ENCODE measurements at regions not wholly inside any gene's neighbourhood (a gene's known extent, or its start where the extent isn't known, plus 50 kb on each side); places are given as distances from the start of the nearest gene placed in this dataset.

- TF ChIP-seq CTCF (conservative IDR thresholded peaks at IDR 0.05; ENCODE audit: low read depth, low read length), result no peak
- no peak for TF ChIP-seq EZH2 (IDR thresholded peaks at IDR 0.05; ENCODE audit: borderline replicate concordance, low read depth, low read length, poor library complexity, severe bottlenecking)
These were observed 273.2 kb upstream of the EMCN start for GRCh38 chr4:100790836-100791615.
